IMR-90 (cell line): ENCODE measurements at regions not wholly inside any gene's neighbourhood (a gene's known extent, or its start where the extent isn't known, plus 50 kb on each side); places are given as distances from the start of the nearest gene placed in this dataset.

Experiments
- ATAC-seq: fragments of 200-7000 bp; cut with Tn5 transposase; 2 replicates; pipeline ENCODE4 v1.9.1; 2020; ENCODE audit warnings: low read depth, mild to moderate bottlenecking, moderate library complexity
- BruUV-seq: library from RNA; stranded (reverse); fragments of 400-500 nt; replicated peaks from 2 replicates; lab custom pipeline; 2021; lab: Mats Ljungman, UMichigan
- CTCF ChIA-PET: fragments of 300-600 bp; formaldehyde crosslinking; extraction: SDS; loops from one replicate; lab custom pipeline; 2021; ENCODE audit warnings: antibody characterized with exemption; lab: Yijun Ruan, JAX
- POLR2A ChIA-PET: fragments of 300-600 bp; sonication (Branson Sonifier 250); formaldehyde crosslinking; loops from one replicate; lab custom pipeline; 2022; ENCODE audit warnings: antibody characterized with exemption; ENCODE audit not compliant: unreplicated experiment; lab: Charles Lee
- DNase-seq: peaks from one replicate; pipeline ENCODE4 v3.0.0; 2013
- H2AFZ ChIP-seq: replicated peaks from 2 replicates; pipeline ENCODE3; 2013; ENCODE audit warnings: low read length, mild to moderate bottlenecking; ENCODE audit not compliant: poor library complexity
- H2AK5ac ChIP-seq: 2 replicates; pipeline ENCODE4 v1.6.1; 2013; ENCODE audit warnings: low read depth, low read length, inconsistent platforms
- H2AK9ac ChIP-seq: replicated peaks from 2 replicates; pipeline ENCODE3; 2013; ENCODE audit warnings: mild to moderate bottlenecking, low read depth, low read length, moderate library complexity; ENCODE audit not compliant: poor library complexity
- H2BK120ac ChIP-seq: 2 replicates; pipeline ENCODE4 v1.6.1; 2013; ENCODE audit warnings: low read depth, low read length, inconsistent platforms
- H2BK15ac ChIP-seq: 3 replicates; pipeline ENCODE4 v1.6.1; 2013; ENCODE audit warnings: low read depth, low read length, inconsistent platforms
- H2BK20ac ChIP-seq: 2 replicates; pipeline ENCODE4 v1.6.1; 2013; ENCODE audit warnings: low read depth, mild to moderate bottlenecking, inconsistent platforms, low read length, moderate library complexity
- H2BK5ac ChIP-seq: 2 replicates; pipeline ENCODE4 v1.6.1; 2013; ENCODE audit warnings: mild to moderate bottlenecking, low read depth, low read length, inconsistent platforms; ENCODE audit not compliant: poor library complexity, severe bottlenecking
- H3K14ac ChIP-seq: replicated peaks from 2 replicates; pipeline ENCODE4 v1.6.1; 2013; ENCODE audit warnings: low read depth, low read length, inconsistent platforms
- H3K18ac ChIP-seq: 2 replicates; pipeline ENCODE4 v1.6.1; 2013; ENCODE audit warnings: low read depth, low read length, control low read depth
- H3K23ac ChIP-seq: 2 replicates; pipeline ENCODE4 v1.6.1; 2013; ENCODE audit warnings: low read depth, low read length, inconsistent platforms
- H3K27ac ChIP-seq: 2 replicates; pipeline ENCODE4 v1.5.1; 2013; ENCODE audit warnings: mild to moderate bottlenecking, control low read depth, low read length; ENCODE audit not compliant: insufficient read depth
- H3K27me3 ChIP-seq: 2 replicates; pipeline ENCODE4 v1.6.1; 2013; ENCODE audit warnings: low read length; ENCODE audit not compliant: control insufficient read depth, insufficient read depth
- H3K36me3 ChIP-seq: 2 replicates; pipeline ENCODE4 v1.6.1; 2013; ENCODE audit warnings: low read length, mixed read lengths; ENCODE audit not compliant: control insufficient read depth, insufficient read depth
- H3K4ac ChIP-seq: 2 replicates; pipeline ENCODE4 v1.6.1; 2013; ENCODE audit warnings: low read depth, low read length, inconsistent platforms
- H3K4me1 ChIP-seq: 2 replicates; pipeline ENCODE4 v1.6.1; 2013; ENCODE audit warnings: low read length, mixed read lengths; ENCODE audit not compliant: control insufficient read depth, insufficient read depth
- H3K4me2 ChIP-seq: 2 replicates; pipeline ENCODE4 v1.6.1; 2013; ENCODE audit warnings: low read depth, mild to moderate bottlenecking, control low read depth, low read length, moderate library complexity
- H3K4me3 ChIP-seq: 2 replicates; pipeline ENCODE4 v1.5.1; 2013; ENCODE audit warnings: low read depth, mild to moderate bottlenecking, control low read depth, low read length, moderate library complexity; ENCODE audit not compliant: insufficient read depth
- H3K56ac ChIP-seq: 2 replicates; pipeline ENCODE4 v1.6.1; 2013; ENCODE audit warnings: low read length, inconsistent platforms; ENCODE audit not compliant: insufficient read depth; ENCODE audit errors: extremely low read depth
- H3K79me1 ChIP-seq, 2 experiments: 2 replicates each; pipeline ENCODE4 v1.6.1; 2013; ENCODE audit warnings: low read length in 2 of 2, inconsistent platforms in 1 of 2, low read depth in 1 of 2
- H3K9ac ChIP-seq: 2 replicates; pipeline ENCODE4 v1.6.1; 2013; ENCODE audit warnings: low read depth, low read length, control low read depth
- H3K9me1 ChIP-seq: 2 replicates; pipeline ENCODE4 v1.6.1; 2013; ENCODE audit warnings: low read length, inconsistent platforms; ENCODE audit not compliant: insufficient read depth
- H3K9me3 ChIP-seq: 2 replicates; pipeline ENCODE4 v1.6.1; 2013; ENCODE audit warnings: low read length; ENCODE audit not compliant: control insufficient read depth, insufficient read depth
- H4K20me1 ChIP-seq: 2 replicates; pipeline ENCODE4 v1.6.1; 2013; ENCODE audit warnings: low read length, inconsistent platforms; ENCODE audit not compliant: insufficient read depth
- H4K5ac ChIP-seq: 2 replicates; pipeline ENCODE4 v1.6.1; 2013; ENCODE audit warnings: mild to moderate bottlenecking, low read depth, low read length, control low read depth
- H4K8ac ChIP-seq, 2 experiments: 2 replicates each; pipeline ENCODE4 v1.6.1; 2013; ENCODE audit warnings: low read depth in 2 of 2, low read length in 2 of 2, control low read depth in 1 of 2, inconsistent platforms in 1 of 2
- H4K91ac ChIP-seq: 2 replicates; pipeline ENCODE4 v1.6.1; 2013; ENCODE audit warnings: low read depth, low read length, inconsistent platforms; ENCODE audit not compliant: insufficient read depth
- CEBPB ChIP-seq: IDR thresholded peaks from 2 replicates; pipeline ENCODE4 v1.6.1; 2012; ENCODE audit warnings: low read depth, low read length, improper control_type of control experiment
- CHD1 ChIP-seq: IDR thresholded peaks from 2 replicates; pipeline ENCODE4 v1.6.1; 2012; ENCODE audit warnings: low read depth, low read length, improper control_type of control experiment
- CTCF ChIP-seq: conservative IDR thresholded peaks from 2 replicates; pipeline ENCODE4 v1.5.1; 2012; ENCODE audit warnings: mild to moderate bottlenecking, low read depth, low read length, improper control_type of control experiment
- MAFK ChIP-seq: IDR thresholded peaks from 2 replicates; pipeline ENCODE4 v1.6.1; 2012; ENCODE audit warnings: low read depth, low read length, improper control_type of control experiment
- MXI1 ChIP-seq: IDR thresholded peaks from 2 replicates; pipeline ENCODE4 v1.6.1; 2012; ENCODE audit warnings: low read depth, mild to moderate bottlenecking, low read length, moderate library complexity, borderline replicate concordance
- POLR2A ChIP-seq: IDR thresholded peaks from 2 replicates; pipeline ENCODE4 v1.6.1; 2012; ENCODE audit warnings: mild to moderate bottlenecking, low read depth, low read length
- SMC3 ChIP-seq: fragments of 150-350 bp; IDR thresholded peaks from 2 replicates; pipeline ENCODE4 v1.6.1; 2016; ENCODE audit warnings: low read depth, mild to moderate bottlenecking, antibody characterized with exemption, low read length, moderate library complexity
- USF2 ChIP-seq: fragments of 150-350 bp; IDR thresholded peaks from 2 replicates; pipeline ENCODE4 v1.6.1; 2017; ENCODE audit warnings: mild to moderate bottlenecking, antibody characterized with exemption, low read length, low read depth
- WGBS, 2 experiments: methylation state at CpG; one replicate each; pipeline versions ENCODE4 v1.1.5 to v1.1.7; 2013; ENCODE audit warnings: missing lambda C conversion rate in 2 of 2; ENCODE audit not compliant: insufficient read length in 1 of 2; ENCODE audit errors: extremely low coverage in 2 of 2; 5-methylcytosine and 5-hydroxymethylcytosine counted together
- dilution Hi-C: fragments of 300-500 bp; cut with HindIII; formaldehyde crosslinking; loops from one replicate; pipeline ENCODE4 v1.14.3; 2018; ENCODE audit warnings: low sequenced_read_pairs; ENCODE audit not compliant: unreplicated experiment
- in situ Hi-C: fragments of 300-500 bp; cut with MboI; formaldehyde crosslinking; loops from 3 replicates; pipeline ENCODE4 v1.14.3; 2019; ENCODE audit warnings: low sequenced_read_pairs, inconsistent platforms, mixed read lengths
- intact Hi-C: fragments of 100-400 bp; cut with micrococcal nuclease; formaldehyde crosslinking; loops from 2 replicates; pipeline ENCODE4 v1.10.0; 2022

DNA sequence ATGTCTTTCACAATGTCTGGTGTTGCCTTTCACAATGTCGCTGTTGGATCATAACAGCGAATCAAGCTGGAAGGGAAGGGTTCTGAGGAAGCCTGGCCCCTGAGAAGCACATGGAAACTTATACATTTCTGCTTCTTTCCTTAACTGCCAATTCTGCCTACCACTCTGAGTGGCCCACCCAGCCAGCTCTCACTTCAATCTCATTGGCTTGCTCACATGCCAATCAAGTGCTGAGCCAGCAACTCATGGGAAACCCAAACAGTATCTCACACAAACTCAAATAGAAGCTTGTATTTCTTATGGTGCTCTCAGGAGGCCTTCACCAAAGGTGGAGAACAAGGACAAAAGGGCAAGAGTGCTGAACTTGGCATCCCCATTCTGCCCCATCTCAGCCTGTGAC, 117.4 kb upstream of the GPR26 start:
- no peak for TF ChIP-seq MAFK
- TF ChIP-seq CTCF = no peak
- no peak for TF ChIP-seq CEBPB
- TF ChIP-seq SMC3 = no peak
- TF ChIP-seq USF2 = no peak
- TF ChIP-seq CHD1 = no peak
- no peak for TF ChIP-seq POLR2A
- TF ChIP-seq MXI1 = no peak
- ChIA-PET POLR2A (no interaction called here), CTCF (no interaction called here)
- no peaks in the 10 kb centered on the region for H3K9me1 ChIP-seq
- no peaks in the 10 kb centered on the region for H3K36me3 ChIP-seq
- no peak overlapping the region for H3K56ac ChIP-seq
- H2AK5ac ChIP-seq = no peak overlapping the region
- DNase-seq (no peak), ATAC-seq (no peak)
- no peak overlapping the region for H3K14ac ChIP-seq
- no TSS peak for BruUV-seq
- no CpG with 5 or more reads among the region's 2 CpGs for WGBS, 2 experiments
- intact Hi-C loops = no loop called here
- H3K9ac ChIP-seq = no peak overlapping the region
- H4K5ac ChIP-seq = no peak overlapping the region
- H2BK20ac ChIP-seq = no peak overlapping the region
- H3K27me3 ChIP-seq = no peaks in the 10 kb centered on the region
- H4K20me1 ChIP-seq = no peaks in the 10 kb centered on the region
- no peak overlapping the region for H3K4me2 ChIP-seq
- in situ Hi-C loops = no loop called here
- H4K91ac ChIP-seq = no peak overlapping the region
- H3K79me1 ChIP-seq = no peaks in the 10 kb centered on the region
- H3K9me3 ChIP-seq = peaks cover 5% of the 10 kb centered on the region; the same call in 1 of the 2 replicates
- no peak overlapping the region for H3K4me3 ChIP-seq
- H2BK15ac ChIP-seq = no peak overlapping the region
- no peak overlapping the region for H3K23ac ChIP-seq
- H2BK120ac ChIP-seq = no peak overlapping the region
- H3K27ac ChIP-seq = no peak overlapping the region
- dilution Hi-C loops = no loop called here
- H2AK9ac ChIP-seq = no peak overlapping the region
- H3K4ac ChIP-seq = no peak overlapping the region
- no peaks in the 10 kb centered on the region for H3K4me1 ChIP-seq
- H2BK5ac ChIP-seq = no peak overlapping the region
- no peak overlapping the region for H2AFZ ChIP-seq
- H3K18ac ChIP-seq = no peak overlapping the region
- H4K8ac ChIP-seq = no peak overlapping the region
